A673 (cell line): ENCODE measurements at regions not wholly inside any gene's neighbourhood (a gene's known extent, or its start where the extent isn't known, plus 50 kb on each side); places are given as distances from the start of the nearest gene placed in this dataset.

ENCODE experiments used
- BruUV-seq: library from RNA; stranded (reverse); fragments of 400-500 nt; replicated peaks from 2 replicates; lab custom pipeline; 2021; lab: Mats Ljungman, UMichigan
- CTCF ChIA-PET: fragments of 300-600 bp; sonication (Branson Sonifier 250); formaldehyde crosslinking; loops from one replicate; lab custom pipeline; 2022; ENCODE audit warnings: antibody characterized with exemption; lab: Charles Lee
- POLR2A ChIA-PET: fragments of 300-600 bp; sonication (Branson Sonifier 250); formaldehyde crosslinking; loops from one replicate; lab custom pipeline; 2022; ENCODE audit warnings: antibody characterized with exemption; ENCODE audit not compliant: low non-redundant PET; lab: Charles Lee
- DNase-seq: peaks from one replicate; pipeline ENCODE4 v3.0.0-alpha.2; 2015; ENCODE audit warnings: low spot score
- H3K27ac ChIP-seq: fragments of 200-600 bp; sonication (generic); 2 replicates; pipeline ENCODE4 v1.5.1; 2016; ENCODE audit warnings: mixed run types, low read depth, mild to moderate bottlenecking, mixed read lengths, antibody characterized with exemption, low read length; ENCODE audit not compliant: poor library complexity, severe bottlenecking
- H3K27me3 ChIP-seq: fragments of 200-600 bp; sonication (generic); replicated peaks from 2 replicates; pipeline ENCODE4 v1.6.1; 2017; ENCODE audit warnings: mixed run types, low read depth, mild to moderate bottlenecking, mixed read lengths, antibody characterized with exemption, low read length; ENCODE audit not compliant: insufficient read depth, poor library complexity
- H3K36me3 ChIP-seq: fragments of 200-600 bp; sonication (generic); 2 replicates; pipeline ENCODE4 v1.6.1; 2016; ENCODE audit warnings: mixed run types, mild to moderate bottlenecking, mixed read lengths, antibody characterized with exemption, low read length; ENCODE audit not compliant: insufficient read depth, poor library complexity, severe bottlenecking
- H3K4me1 ChIP-seq: fragments of 200-600 bp; sonication (generic); 2 replicates; pipeline ENCODE4 v1.6.1; 2017; ENCODE audit warnings: mixed run types, mild to moderate bottlenecking, mixed read lengths, antibody characterized with exemption, low read length; ENCODE audit not compliant: insufficient read depth, poor library complexity, severe bottlenecking
- H3K4me3 ChIP-seq: fragments of 200-600 bp; sonication (generic); 2 replicates; pipeline ENCODE4 v1.5.1; 2016; ENCODE audit warnings: low read depth, mixed run types, mild to moderate bottlenecking, mixed read lengths, low read length; ENCODE audit not compliant: poor library complexity, severe bottlenecking
- H3K9me3 ChIP-seq: fragments of 200-600 bp; sonication (generic); 2 replicates; pipeline ENCODE4 v1.6.1; 2016; ENCODE audit warnings: mixed run types, low read depth, mild to moderate bottlenecking, mixed read lengths, antibody characterized with exemption, low read length; ENCODE audit not compliant: poor library complexity, severe bottlenecking
- CTCF ChIP-seq: fragments of 300-800, 200-600 bp; sonication (generic); conservative IDR thresholded peaks from 2 replicates; pipeline ENCODE4 v1.5.1; 2017; ENCODE audit warnings: low read depth, mild to moderate bottlenecking, antibody characterized with exemption, low read length, moderate library complexity, mixed read lengths
- EZH2 ChIP-seq: fragments of 200-600 bp; sonication (generic); IDR thresholded peaks from 2 replicates; pipeline ENCODE4 v1.6.1; 2017; ENCODE audit warnings: borderline replicate concordance, low read depth, mild to moderate bottlenecking, mixed read lengths, antibody characterized with exemption, low read length; ENCODE audit not compliant: poor library complexity, severe bottlenecking
- intact Hi-C: fragments of 100-400 bp; cut with micrococcal nuclease; formaldehyde crosslinking; loops from one replicate; pipeline ENCODE4 v1.10.0; 2022; ENCODE audit not compliant: unreplicated experiment

- ChIA-PET POLR2A (no interaction called here), CTCF (no interaction called here)
- Histone ChIP-seq H3K27me3 (no peaks in the 10 kb centered on the region), H3K4me1 (peaks cover 4% of the 10 kb centered on the region), H3K4me3 (no peak overlapping the region), H3K27ac (no peak overlapping the region), H3K36me3 (no peaks in the 10 kb centered on the region), H3K9me3 (no peaks in the 10 kb centered on the region)
- no peak for DNase-seq
- intact Hi-C loops, result no loop called here
- BruUV-seq, result no TSS peak
- no peak for TF ChIP-seq EZH2
- no peak for TF ChIP-seq CTCF
These were observed 98.8 kb upstream of the BMPER start for GRCh38 chr7:33806298-33807154.

- no peak for DNase-seq
- Histone ChIP-seq H3K4me1 (peaks cover 4% of the 10 kb centered on the region), H3K27ac (no peak overlapping the region), H3K36me3 (no peaks in the 10 kb centered on the region), H3K4me3 (no peak overlapping the region), H3K9me3 (no peaks in the 10 kb centered on the region), H3K27me3 (no peaks in the 10 kb centered on the region)
- POLR2A ChIA-PET, result no interaction called here
- BruUV-seq, result no TSS peak
- CTCF ChIA-PET, result no interaction called here
- intact Hi-C loops, result no loop called here
- no peak for TF ChIP-seq CTCF
- TF ChIP-seq EZH2, result no peak
These were observed 98.2 kb upstream of the BMPER start for GRCh38 chr7:33807155-33807530.

GRCh38 chr7:33807779-33808482 is 97.4 kb upstream of the BMPER start:
- Histone ChIP-seq H3K27ac (no peak overlapping the region), H3K36me3 (no peaks in the 10 kb centered on the region), H3K4me1 (peaks cover 4% of the 10 kb centered on the region), H3K4me3 (no peak overlapping the region), H3K9me3 (no peaks in the 10 kb centered on the region), H3K27me3 (no peaks in the 10 kb centered on the region)
- DNase-seq, result peak; percentile 49
- TF ChIP-seq EZH2, result no peak
- TF ChIP-seq CTCF, result peak; percentile 82
- no TSS peak for BruUV-seq
- ChIA-PET POLR2A (no interaction called here), CTCF (interaction anchor here (0.7 kb wide), 1 partner anchor 97 kb away, joined by 4 read pairs; the partner anchor contains the start of gene BMPER)
- intact Hi-C loops, result no loop called here
